DMS79 treated with DMSO at 0.1 percent for 48 hours (cell line): ENCODE measurements at regions not wholly inside any gene's neighbourhood (a gene's known extent, or its start where the extent isn't known, plus 50 kb on each side); places are given as distances from the start of the nearest gene placed in this dataset.
"Not testable (repeated sequence)": the region's sequence is repeated elsewhere in the genome, so short reads cannot be mapped to it uniquely, and the experiment has no call there.

Experiments used
- DNase-seq: peaks from one replicate; lab custom pipeline; 2025; lab: John Stamatoyannopoulos, UW

DNA sequence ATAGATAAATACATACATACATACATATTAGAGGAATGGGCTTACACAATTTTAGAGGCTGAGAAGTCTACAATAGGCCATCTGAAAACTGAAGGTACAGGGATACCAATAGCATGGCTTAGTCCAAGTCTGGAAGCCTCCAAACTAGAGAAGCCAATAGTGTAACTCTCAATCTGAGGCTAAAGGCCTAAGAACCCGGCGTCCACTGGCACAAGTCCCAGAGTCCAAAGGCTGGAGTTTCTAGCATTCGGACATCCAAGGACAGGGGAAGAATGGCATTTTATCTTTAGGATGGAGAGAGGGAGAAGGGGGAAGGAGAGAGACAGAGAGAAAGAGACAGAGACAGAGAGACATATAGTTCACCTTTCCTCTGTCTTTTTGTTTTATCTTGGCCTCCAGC lies 63.7 kb upstream of the SYT4 start:
- DNase-seq: no peak

DNA sequence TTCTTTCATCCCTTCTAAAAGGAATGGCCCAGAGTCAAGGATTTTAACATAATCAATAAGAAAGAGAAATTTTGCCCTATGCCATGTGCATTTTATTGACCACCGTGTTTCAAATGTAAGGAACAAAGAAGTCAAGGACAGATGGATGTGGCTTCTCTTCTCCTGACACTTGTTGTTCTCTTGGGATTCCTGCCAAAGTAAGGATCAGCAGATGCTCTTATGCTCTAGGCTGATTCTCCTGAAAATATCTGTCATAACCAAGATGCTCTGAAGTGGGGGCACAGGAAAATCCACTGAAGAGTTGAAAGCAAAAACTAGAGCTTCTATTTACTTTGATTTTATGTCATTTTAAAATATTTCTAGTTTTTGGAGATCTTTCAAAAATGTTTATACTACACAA lies 72.9 kb upstream of the SYT4 start:
- DNase-seq: no peak

DNA sequence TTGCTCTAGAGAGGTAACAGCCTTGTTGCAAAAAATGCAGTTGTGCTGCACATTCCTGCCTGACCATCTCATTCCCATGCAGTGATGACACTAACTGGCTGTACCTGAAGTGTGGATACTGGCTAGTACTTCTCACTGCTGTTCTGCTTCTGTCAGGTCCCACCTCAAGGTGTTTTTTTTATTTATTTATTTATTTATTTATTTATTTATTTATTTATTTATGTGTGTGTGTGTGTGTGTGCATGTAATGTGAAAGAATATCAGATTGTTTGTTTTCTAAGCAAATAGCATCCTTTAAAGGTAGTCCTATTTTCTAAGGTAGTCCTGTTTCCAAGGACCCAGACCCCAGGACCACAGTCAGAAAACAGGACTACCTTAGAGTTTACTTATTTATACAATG lies 87.2 kb upstream of the SYT4 start:
- no peak for DNase-seq

DNA sequence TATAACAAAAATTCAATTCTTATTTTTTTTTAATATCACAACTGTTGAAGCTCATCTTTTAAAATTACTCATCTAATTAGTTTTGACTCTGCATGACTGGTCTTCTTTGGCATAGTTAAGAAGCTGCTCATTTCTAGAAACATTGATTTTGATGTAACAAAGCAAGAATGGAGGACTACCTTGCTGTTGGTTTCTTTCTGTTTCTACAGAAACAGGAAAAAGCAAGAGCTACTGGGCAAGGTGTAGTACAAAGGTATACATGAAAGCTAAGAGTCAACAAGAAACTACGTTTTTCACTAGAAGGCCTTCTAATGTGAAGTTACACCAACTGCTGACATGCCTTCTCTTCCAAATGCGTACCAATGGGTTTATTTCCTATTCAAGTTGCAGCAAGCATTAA lies 90.6 kb upstream of the SYT4 start:
- no peak for DNase-seq

DNA sequence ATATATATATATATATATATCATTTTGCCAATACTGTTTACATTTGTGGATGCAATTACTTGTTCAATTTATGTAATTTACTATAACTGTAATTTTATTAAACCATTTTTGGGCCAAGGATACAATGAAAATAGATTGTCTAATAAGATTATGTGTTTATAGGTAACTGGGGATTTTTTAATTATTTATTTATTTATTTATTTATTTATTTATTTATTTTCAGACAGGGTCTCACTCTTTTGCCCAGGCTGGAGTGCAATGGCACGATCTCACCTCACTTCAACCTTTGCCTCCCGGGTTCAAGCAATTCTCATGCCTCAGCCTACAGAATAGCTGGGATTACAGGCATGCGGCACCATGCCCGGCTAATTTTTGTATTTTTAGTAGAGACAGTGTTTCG lies 92.0 kb upstream of the SYT4 start:
- DNase-seq: not testable (repeated sequence)

DNA sequence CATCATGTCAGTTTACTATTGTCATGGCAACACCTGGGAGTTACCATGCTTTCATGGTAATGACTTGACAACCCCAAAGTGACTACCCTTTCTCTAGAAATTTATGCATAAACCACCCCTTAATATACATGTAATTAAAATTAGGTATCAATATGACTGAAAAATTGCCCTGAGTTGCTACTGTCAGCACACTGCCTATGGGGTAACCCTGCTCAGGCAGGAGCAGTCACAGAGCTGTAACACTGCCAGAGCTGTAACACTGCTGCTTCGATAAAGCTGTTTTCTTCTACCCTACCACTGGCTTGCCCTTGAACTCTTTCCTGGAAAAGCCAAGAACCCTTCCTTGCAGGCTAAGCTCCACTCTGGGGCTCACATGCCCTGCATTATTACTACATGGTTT lies 95.5 kb upstream of the SYT4 start:
- no peak for DNase-seq

DNA sequence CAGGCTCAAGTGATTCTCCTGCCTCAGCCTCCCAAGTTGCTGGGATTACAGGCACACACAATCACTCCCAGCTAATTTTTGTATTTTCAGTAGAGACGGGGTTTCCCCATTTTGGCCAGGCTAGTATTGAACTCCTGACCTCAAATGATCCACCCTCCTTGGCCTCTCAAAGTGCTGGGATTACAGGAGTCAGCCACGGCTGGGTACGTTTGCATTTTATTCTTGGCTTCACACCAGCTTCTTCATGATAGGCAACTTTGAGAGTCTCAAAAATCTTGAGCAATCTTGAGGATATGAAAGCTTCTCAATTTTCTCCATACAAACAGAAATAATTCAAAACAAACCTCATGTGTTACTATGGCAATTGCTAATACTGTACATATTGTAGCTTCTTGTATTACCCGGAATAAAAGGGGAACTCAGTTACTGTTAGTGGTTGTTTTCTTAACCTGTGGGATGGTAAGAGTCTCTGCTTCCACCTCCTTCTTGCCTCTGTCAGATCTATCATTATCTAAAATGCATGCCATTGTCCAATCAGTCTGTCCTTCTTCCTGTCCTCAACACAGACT lies 102.9 kb upstream of the SYT4 start:
- DNase-seq: no peak

DNA sequence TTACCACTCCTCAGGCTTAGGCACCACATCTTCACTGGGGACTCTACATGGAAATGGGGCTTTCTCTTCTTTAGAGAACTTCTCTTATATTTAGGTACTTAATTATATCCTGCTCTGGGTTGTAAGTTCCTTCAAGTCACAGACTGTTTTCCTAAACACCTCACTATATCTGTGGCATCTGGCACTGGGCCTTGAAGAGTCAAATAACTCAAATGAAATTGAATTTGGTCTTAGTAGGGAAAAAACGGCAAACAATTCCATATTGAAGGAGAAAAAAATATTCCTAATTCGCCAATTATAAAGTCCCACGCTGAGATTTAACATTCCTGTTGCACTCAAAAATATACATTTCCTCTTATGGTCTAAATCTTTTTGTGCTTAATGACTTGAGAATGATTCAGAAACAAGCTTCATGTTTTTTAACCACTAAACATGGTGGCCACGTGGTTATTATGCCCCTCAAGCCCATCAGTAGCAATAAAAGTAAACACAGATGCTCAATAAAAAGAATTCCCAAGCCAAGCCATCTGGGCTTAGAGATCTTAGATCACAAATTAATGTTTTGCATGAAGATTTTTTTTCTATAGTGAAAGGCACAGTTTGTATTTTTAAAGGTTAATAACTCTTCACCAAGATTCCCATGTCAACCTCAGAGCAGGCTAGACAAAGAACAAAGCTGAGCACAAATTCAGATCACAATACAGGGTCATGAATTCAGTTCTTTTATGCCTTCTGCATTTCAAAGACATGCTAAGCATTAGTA lies 105.5 kb upstream of the SYT4 start:
- no peak for DNase-seq

DNA sequence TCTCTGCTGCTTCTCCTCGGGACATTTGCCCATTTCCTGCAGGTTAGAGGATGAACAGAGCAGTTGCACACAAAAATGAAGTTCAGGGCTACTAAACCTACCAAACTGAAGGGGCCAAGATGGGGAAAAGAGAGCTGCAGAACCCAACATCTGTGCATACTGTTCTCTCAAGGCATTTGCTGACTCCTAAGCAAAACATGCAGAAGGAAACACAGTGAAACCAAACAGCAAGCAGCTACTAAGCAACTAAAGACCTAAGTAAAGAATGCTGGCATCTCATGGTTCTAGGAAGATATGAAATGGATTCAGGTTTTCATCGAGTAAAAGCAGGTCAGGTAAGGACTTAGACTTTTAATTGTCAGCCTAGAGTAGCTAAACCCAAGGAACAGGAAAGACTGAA lies 111.9 kb upstream of the SYT4 start:
- no peak for DNase-seq

DNA sequence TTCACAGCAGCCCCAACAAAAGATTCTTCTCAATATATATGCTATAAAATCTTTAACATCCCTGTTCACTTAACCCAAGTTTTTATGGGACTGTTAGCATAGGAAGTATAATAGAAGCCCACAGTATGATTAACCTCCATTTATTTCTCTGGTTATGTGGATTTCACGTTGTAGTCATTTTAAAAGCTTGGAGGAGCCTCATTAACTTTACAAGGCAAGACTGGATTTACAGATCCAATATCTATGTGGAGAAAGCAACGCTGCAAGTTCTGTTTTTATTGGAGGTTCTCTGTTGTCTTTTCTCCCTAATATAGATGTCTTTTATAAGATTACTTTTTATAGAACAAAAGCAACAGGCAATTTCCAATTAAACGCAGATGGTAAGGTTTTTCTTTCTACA lies 114.9 kb upstream of the SYT4 start:
- no peak for DNase-seq

DNA sequence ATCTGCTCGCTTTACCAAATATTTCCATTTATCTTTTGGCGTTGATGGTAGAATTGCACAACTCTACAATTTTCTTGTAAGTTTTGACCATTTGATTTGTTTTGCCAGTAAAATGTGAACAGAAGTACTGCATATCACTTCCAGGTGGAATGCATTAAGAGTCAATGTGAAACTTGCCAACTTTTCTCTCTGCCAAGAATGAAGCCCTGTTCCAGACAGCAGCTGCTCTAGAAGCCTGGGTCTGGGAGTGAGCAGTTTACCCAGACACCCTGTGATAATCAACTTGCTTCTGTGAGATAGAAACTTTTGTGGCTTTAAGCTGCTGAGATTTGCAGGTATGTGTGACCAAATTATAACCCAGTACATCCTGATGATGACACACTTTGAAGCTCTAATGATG lies 115.9 kb upstream of the SYT4 start:
- DNase-seq: no peak

DNA sequence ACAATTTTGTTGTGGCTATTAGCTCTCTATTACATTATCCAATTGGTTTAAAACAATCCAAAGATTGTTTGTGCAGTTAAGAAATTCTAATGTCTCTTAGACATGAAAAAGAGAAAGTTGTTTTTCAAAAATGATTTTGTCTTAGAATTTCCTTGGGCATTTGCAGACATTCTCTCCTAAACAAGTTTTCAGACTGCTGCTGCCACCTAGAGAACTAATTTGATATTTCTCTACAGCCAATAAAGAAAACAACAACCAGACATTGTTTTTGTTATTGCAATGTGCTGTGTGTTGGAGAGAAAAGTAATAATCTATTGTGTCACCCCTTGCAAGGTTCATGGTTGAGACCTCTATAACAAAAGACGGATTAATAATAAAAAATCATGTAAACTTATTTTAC lies 119.0 kb upstream of the SYT4 start:
- DNase-seq: peak; percentile 4

DNA sequence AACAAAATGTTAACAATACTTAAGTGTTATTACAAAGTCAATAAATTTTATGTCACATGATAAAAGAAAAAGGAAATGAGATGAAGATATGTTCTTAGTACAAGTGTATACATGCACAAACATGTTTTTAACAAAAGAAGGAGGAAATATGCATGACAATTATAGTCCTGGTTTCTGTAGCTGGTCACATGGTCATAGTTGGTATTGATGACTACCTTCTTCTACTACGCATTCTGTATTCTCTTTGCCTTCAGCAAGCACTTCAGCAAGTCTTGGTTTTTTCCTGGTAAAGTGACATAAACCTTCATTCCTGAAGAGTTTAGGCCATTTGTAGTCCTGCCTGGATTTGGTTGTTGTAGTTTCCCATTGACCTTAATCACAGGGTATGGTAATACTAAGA lies 121.3 kb upstream of the SYT4 start:
- no peak for DNase-seq

DNA sequence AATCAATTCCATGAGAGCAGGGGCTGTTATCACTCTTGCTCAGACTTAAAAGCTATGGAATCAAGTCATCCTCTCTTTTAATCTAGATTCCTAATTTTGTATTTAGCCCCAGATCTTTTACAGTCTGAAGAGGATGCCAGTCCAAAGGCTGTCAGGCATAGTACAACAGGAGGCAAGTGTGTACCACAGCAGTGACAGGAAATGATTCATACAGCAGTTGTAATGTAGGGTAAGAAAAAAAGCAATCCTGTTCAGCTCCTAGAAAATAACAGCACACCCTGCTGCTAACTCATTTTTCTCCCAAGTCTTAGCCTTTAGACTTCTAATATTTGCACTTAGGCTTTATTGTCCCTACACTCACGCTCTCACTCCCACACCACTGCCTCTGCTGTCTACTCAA lies 127.8 kb upstream of the SYT4 start:
- DNase-seq: no peak

DNA sequence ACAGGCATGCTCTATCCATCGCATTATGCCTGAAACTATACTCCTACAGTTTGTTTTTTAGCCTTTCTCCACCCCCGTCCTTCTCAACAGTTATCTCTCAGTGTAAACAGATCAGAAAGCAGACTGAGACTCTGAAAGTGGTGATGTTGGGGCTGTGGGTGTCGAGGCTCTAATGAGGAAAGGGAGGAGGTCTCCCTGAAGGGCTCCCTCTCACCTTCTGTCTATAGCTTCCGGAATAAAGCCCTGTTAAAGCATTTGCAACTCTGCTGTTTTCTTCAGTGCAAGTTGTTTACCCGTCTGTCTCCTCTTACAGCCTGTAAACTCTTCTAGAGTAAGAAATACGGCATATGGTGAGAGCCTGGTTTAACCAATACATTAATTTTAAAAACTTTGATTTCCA lies 136.7 kb upstream of the SYT4 start:
- no peak for DNase-seq

DNA sequence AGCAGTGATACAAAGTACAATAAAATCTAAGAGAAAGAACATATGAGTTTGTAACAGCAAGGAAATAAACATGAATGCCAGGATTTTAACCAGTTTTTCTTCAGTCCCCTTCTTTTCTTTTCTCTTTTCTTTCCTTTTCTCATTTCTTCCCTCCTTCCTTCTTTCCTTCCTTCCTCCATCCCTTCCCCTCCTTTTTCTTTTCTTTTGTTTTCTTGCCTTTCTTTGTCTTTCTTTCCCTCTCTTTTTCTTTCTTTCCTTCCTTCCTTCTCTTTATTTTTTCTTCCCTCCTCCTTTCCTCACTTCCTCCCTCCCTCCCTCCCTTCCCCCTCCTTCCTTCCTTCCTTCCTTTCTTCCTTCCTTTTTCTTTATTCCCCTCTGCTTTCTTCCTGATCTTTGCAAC lies 142.8 kb upstream of the SYT4 start:
- DNase-seq: no peak

DNA sequence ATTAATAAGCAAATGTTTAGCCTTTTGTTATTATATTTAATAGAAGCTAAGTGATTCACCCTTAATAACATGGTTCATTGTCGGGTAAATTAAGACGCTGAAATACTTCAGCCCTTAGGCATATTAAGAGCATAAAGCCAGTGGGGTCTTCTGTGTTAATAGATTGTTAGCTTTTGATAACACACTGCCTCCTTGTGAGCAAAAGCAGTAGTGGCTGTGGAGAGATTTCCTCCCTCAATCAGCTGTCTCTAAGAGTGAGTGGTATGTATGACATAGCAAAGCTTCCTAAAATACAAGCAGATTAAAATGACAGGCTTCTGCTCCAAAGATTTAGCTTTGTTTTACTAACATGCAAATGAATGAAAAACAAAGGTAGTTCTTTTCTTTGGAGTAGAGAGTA lies 143.7 kb upstream of the SYT4 start:
- no peak for DNase-seq

DNA sequence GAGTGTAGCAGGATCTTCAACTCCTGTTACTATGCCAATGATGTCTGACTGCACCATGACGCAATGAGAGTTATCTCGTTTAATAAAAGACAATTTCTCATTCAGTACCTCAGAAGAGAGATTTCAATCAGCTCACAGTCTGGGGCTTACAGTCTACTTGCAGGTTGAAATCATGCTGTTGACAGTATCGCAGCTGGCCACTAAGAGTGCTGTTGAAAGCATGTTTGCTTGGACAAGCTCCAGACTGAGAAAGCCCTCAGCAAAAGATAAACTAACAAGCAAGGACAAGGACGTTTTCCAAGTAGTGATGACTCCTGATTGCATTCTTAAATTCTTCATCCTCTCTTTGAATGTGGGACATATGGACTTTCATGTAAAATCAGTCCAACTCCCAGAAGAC lies 145.2 kb upstream of the SYT4 start:
- no peak for DNase-seq

DNA sequence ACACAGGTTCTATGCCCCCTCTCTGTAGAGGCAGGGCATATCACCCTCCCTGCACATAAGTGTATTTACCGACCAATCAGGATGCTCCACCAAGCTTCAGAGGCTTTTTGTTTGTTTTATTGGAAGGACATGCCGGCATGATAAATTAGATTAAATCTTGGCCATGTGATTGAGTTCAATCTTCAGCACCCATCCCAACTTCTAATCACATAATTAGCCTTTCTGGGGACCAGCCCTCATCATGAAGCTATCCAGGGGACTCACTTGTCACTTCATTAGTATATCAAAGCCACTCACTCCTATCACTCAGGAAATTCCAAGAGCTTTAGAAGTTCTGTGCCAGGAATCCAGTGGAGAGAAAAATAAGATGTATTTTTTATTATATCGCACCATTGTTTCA lies 158.6 kb upstream of the SYT4 start:
- DNase-seq: no peak

DNA sequence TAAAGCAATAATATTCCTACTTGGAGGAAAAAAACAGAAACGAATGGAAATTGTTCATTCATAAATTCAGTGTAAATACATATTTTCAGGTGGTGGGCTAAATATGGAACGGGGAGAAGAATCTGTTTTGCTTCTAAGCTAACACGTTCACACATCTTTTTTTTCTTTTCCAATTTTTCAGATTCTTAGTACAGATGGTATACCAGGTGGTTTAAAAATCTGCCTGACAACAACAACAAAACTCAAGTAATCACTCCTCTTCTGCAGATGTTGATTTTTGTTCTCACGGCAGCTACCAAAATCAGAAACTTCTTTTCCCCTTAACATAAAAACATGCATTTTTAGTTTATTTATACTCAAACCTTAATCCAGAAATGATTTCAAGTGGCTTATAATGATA lies 164.8 kb upstream of the SYT4 start:
- no peak for DNase-seq

DNA sequence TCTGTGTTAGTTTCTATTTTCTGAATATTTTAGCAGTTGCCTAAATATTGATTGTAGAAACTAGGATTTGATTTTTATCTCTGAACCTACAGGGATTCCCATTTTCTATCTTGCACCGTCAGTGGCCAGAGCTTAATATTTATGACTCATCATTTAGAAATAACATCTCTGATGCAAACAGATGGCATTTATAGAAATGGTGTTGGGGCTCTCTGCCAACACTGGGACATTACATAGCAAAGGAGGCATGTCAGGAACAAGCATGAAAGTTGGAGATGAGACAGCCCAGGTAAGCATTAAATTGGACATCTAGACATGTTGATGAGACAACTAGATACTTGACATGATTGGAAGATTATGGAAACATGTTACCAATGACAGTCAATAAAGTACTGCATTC lies 165.3 kb upstream of the SYT4 start:
- no peak for DNase-seq

DNA sequence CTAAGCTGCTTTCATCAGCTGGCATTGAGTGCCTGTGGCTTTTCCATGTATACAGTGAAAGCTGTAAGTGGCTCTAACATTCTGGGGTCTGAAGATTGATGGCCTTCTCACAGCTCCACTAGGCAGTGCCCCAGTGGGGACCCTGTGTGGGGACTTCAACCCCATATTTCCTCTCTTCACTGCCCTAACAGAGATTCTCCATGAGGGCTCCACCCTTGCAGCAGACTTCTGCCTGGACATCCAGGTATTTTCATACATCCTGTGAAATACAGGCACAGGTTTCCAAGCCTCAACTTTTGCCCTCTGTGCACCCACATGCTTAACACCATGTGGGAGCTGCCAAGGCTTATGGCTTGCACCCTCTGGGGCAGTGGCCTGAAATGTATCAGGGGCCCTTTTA lies 188.2 kb upstream of the SYT4 start:
- no peak for DNase-seq

DNA sequence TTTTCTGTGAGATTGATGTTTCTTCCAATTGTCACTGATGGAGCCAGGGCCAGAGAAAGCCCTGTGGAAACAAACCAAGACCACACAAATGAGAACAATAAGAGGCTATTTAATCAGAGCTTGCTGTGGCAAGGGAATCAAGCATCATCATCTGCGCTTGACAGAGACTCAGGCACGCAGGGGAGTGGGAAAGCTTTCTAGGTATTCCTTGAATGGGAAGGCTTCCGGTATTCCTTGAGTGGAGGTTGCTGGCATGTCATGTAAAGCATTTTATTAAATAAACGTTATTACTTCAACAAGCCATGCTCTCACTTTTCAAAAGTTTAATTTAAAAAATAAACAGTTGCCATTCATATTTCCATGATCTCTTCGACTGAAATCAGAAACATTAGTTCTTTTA lies 194.6 kb upstream of the SYT4 start:
- no peak for DNase-seq

DNA sequence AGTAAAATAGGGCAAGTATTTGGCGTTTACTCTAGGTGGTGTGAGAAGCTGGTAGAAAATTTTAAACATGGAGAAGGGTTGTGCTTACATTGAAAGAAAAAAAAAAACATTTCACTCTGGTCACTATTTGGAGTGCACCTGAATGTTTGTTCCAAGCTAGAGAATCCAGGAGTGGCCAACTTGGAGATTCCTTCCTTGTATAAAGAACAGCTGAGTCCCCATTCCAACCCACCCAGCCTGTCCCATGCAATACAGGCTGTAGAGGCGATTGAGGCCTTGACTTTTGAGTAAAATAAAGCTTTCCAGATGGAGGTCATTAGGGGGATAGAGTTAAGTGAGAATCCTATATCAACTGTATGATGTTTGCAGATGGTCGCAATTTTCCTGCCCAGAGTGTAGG lies 203.8 kb upstream of the SYT4 start:
- DNase-seq: no peak
